ENCODE measurements at regions not wholly inside any gene's neighbourhood (a gene's known extent, or its start where the extent isn't known, plus 50 kb on each side); places are given as distances from the start of the nearest gene placed in this dataset.

DNA sequence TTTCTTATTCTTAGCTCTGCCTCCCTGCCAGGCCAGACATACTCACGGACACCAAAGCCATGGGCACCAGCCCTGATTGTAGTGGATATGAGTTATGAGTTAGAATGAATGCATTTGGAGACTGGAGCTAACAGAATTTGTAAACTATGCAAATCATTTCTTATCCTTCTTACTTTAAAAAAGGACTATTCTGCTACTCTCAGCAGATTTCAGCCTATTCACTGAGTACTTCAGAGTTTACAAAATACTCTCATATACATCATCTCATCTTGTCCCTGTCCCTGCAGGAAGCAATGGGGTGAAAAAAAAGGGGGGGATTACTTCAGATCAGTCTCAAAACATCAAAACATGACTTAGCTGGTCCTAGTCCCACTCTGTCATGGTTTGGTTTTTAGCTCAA, 541.4 kb upstream of the PLXNA2 start:
- Mint-ChIP-seq H3K27ac (ENCODE audit: unreplicated experiment) (no peak overlapping the region), H3K4me3 (ENCODE audit: unreplicated experiment) (no peak overlapping the region), H3K9me3 (ENCODE audit: unreplicated experiment) (no peaks in the 10 kb centered on the region), H3K27me3 (ENCODE audit: low read depth, unreplicated experiment) (peaks cover 9% of the 10 kb centered on the region), H3K4me1 (ENCODE audit: low read depth, unreplicated experiment) (no peaks in the 10 kb centered on the region), H3K36me3 (ENCODE audit: low read depth, unreplicated experiment) (no peaks in the 10 kb centered on the region)
- Histone ChIP-seq H3K36me3 (ENCODE audit: insufficient read depth, low read length) (no peaks in the 10 kb centered on the region), H4K20me1 (ENCODE audit: insufficient read depth, low read length) (no peaks in the 10 kb centered on the region), H3K4me1 (ENCODE audit: insufficient read depth, low read length) (no peaks in the 10 kb centered on the region), H3K79me2 (ENCODE audit: insufficient read depth, low read length) (no peaks in the 10 kb centered on the region), H3K27me3 (ENCODE audit: insufficient read depth, low read length) (no peaks in the 10 kb centered on the region), H3K27ac (ENCODE audit: low read depth, low read length) (no peak overlapping the region), H3K9me3 (ENCODE audit: insufficient read depth, low read depth, low read length) (no peaks in the 10 kb centered on the region), H2AFZ (ENCODE audit: low read depth, low read length) (no peak overlapping the region), H3K4me2 (ENCODE audit: low read length) (no peak overlapping the region), H3K4me3 (ENCODE audit: insufficient read depth, low read depth, low read length) (no peak overlapping the region), H3K9ac (ENCODE audit: low read length) (no peak overlapping the region)
- no peak for DNase-seq (ENCODE audit: low read depth)
- FAIRE-seq = no peak
- TF ChIP-seq EZH2 (IDR thresholded peaks at IDR 0.05; ENCODE audit: insufficient read depth, low read length) = no peak
- TF ChIP-seq, protein P1, sequence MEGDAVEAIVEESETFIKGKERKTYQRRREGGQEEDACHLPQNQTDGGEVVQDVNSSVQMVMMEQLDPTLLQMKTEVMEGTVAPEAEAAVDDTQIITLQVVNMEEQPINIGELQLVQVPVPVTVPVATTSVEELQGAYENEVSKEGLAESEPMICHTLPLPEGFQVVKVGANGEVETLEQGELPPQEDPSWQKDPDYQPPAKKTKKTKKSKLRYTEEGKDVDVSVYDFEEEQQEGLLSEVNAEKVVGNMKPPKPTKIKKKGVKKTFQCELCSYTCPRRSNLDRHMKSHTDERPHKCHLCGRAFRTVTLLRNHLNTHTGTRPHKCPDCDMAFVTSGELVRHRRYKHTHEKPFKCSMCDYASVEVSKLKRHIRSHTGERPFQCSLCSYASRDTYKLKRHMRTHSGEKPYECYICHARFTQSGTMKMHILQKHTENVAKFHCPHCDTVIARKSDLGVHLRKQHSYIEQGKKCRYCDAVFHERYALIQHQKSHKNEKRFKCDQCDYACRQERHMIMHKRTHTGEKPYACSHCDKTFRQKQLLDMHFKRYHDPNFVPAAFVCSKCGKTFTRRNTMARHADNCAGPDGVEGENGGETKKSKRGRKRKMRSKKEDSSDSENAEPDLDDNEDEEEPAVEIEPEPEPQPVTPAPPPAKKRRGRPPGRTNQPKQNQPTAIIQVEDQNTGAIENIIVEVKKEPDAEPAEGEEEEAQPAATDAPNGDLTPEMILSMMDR (IDR thresholded peaks at IDR 0.05; ENCODE audit: insufficient read depth, low read depth, low read length) = no peak

DNA sequence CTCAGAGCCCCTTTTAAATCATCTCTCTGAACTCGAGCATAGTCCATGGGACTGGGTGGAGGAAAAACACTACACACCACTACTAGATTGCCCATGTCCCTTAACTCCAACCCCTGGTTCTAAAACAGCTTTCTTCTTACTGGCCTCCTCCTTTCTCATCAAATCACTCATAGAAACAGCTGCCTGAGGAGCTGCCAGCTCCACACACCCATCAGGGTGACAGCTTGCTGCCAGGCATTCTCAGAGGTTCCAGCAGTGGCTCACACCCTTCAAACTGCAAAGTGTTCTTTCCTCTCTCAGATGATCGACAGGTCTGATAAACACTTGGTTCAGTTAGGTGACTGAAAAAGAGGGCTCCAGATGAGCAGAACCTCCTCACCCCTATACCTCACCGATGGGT, 543.0 kb upstream of the PLXNA2 start:
- Mint-ChIP-seq H3K36me3 (ENCODE audit: low read depth, unreplicated experiment) (no peaks in the 10 kb centered on the region), H3K4me3 (ENCODE audit: unreplicated experiment) (no peak overlapping the region), H3K27me3 (ENCODE audit: low read depth, unreplicated experiment) (peaks cover 9% of the 10 kb centered on the region), H3K4me1 (ENCODE audit: low read depth, unreplicated experiment) (peaks cover 9% of the 10 kb centered on the region), H3K27ac (ENCODE audit: unreplicated experiment) (no peak overlapping the region), H3K9me3 (ENCODE audit: unreplicated experiment) (no peaks in the 10 kb centered on the region)
- Histone ChIP-seq H3K27me3 (ENCODE audit: insufficient read depth, low read length) (no peaks in the 10 kb centered on the region), H3K79me2 (ENCODE audit: insufficient read depth, low read length) (no peaks in the 10 kb centered on the region), H3K27ac (ENCODE audit: low read depth, low read length) (no peak overlapping the region), H4K20me1 (ENCODE audit: insufficient read depth, low read length) (no peaks in the 10 kb centered on the region), H2AFZ (ENCODE audit: low read depth, low read length) (no peak overlapping the region), H3K36me3 (ENCODE audit: insufficient read depth, low read length) (no peaks in the 10 kb centered on the region), H3K9me3 (ENCODE audit: insufficient read depth, low read depth, low read length) (no peaks in the 10 kb centered on the region), H3K4me1 (ENCODE audit: insufficient read depth, low read length) (no peaks in the 10 kb centered on the region), H3K4me3 (ENCODE audit: insufficient read depth, low read depth, low read length) (no peak overlapping the region), H3K4me2 (ENCODE audit: low read length) (no peak overlapping the region), H3K9ac (ENCODE audit: low read length) (no peak overlapping the region)
- DNase-seq (ENCODE audit: low read depth) = no peak
- TF ChIP-seq, protein P1 (IDR thresholded peaks at IDR 0.05; ENCODE audit: insufficient read depth, low read depth, low read length) = no peak
- no peak for TF ChIP-seq EZH2 (IDR thresholded peaks at IDR 0.05; ENCODE audit: insufficient read depth, low read length)
- FAIRE-seq = no peak

DNA sequence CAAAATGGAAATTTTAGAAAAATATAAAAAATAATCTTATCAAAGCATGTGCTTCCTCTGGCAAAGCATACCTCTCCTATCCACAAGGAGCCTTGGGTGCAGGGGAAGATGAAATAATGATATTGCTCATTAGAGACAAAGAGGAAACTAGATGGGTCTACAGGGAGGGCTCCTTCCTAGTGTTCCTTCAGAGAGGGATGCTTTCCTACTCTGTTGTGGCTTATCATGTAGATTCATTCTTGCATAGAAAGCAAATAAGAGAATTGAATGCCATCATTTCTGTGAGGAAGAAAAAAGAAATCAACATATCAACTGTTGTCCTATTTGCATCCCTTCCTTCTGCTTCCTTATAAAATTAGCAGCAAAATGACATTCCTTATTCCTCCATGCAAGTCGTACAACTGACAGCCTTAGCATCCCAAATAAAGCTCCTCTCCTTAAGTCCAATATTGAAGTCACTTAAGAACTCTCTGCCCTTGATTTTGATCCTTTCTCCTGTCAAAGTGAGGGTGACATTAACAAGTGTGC, 543.9 kb upstream of the PLXNA2 start:
- Histone ChIP-seq H3K4me1 (ENCODE audit: insufficient read depth, low read length) (no peaks in the 10 kb centered on the region), H3K4me2 (ENCODE audit: low read length) (no peak overlapping the region), H3K9ac (ENCODE audit: low read length) (no peak overlapping the region), H4K20me1 (ENCODE audit: insufficient read depth, low read length) (no peaks in the 10 kb centered on the region), H3K4me3 (ENCODE audit: insufficient read depth, low read depth, low read length) (no peak overlapping the region), H3K9me3 (ENCODE audit: insufficient read depth, low read depth, low read length) (no peaks in the 10 kb centered on the region), H3K27ac (ENCODE audit: low read depth, low read length) (no peak overlapping the region), H3K36me3 (ENCODE audit: insufficient read depth, low read length) (no peaks in the 10 kb centered on the region), H3K27me3 (ENCODE audit: insufficient read depth, low read length) (no peaks in the 10 kb centered on the region), H3K79me2 (ENCODE audit: insufficient read depth, low read length) (no peaks in the 10 kb centered on the region), H2AFZ (ENCODE audit: low read depth, low read length) (no peak overlapping the region)
- Mint-ChIP-seq H3K27ac (ENCODE audit: unreplicated experiment) (no peak overlapping the region), H3K9me3 (ENCODE audit: unreplicated experiment) (no peaks in the 10 kb centered on the region), H3K36me3 (ENCODE audit: low read depth, unreplicated experiment) (no peaks in the 10 kb centered on the region), H3K4me3 (ENCODE audit: unreplicated experiment) (no peak overlapping the region), H3K4me1 (ENCODE audit: low read depth, unreplicated experiment) (peaks cover 9% of the 10 kb centered on the region), H3K27me3 (ENCODE audit: low read depth, unreplicated experiment) (peaks cover 8% of the 10 kb centered on the region)
- TF ChIP-seq, protein P1 (IDR thresholded peaks at IDR 0.05; ENCODE audit: insufficient read depth, low read depth, low read length) = no peak
- TF ChIP-seq EZH2 (IDR thresholded peaks at IDR 0.05; ENCODE audit: insufficient read depth, low read length) = no peak
- DNase-seq (ENCODE audit: low read depth) (no peak), FAIRE-seq (no peak)
